ENCODE measurements at regions not wholly inside any gene's neighbourhood (a gene's known extent, or its start where the extent isn't known, plus 50 kb on each side); places are given as distances from the start of the nearest gene placed in this dataset.

- ATAC-seq (no peak), DNase-seq (no peak)
- POLR2A ChIA-PET (ENCODE audit: unreplicated experiment), result no interaction called here
- H2AFZ ChIP-seq (ENCODE audit: low read length), result no peak overlapping the region
- intact Hi-C loops (cut with micrococcal nuclease), result no loop called here
- H3K4me2 ChIP-seq (ENCODE audit: low read length), result no peak overlapping the region
- H3K9me2 ChIP-seq (replicated peaks; ENCODE audit: low read length), result no peaks in the 10 kb centered on the region
- H3K9me3 ChIP-seq (ENCODE audit: low read length), result no peaks in the 10 kb centered on the region
- no peaks in the 10 kb centered on the region for H3K27me3 ChIP-seq (ENCODE audit: low read length)
- H3K9ac ChIP-seq (ENCODE audit: low read length), result no peak overlapping the region
- H3K36me3 ChIP-seq (ENCODE audit: low read depth, low read length), result no peaks in the 10 kb centered on the region
- no peaks in the 10 kb centered on the region for H3K4me1 ChIP-seq (ENCODE audit: insufficient read depth, low read length)
- TF ChIP-seq EZH2 (IDR thresholded peaks at IDR 0.05; ENCODE audit: low read length, unreplicated experiment) (no peak), EZH2phosphoT487 (IDR thresholded peaks at IDR 0.05; ENCODE audit: borderline replicate concordance, low read length) (no peak), CTCF (conservative IDR thresholded peaks at IDR 0.05; ENCODE audit: low read depth, low read length) (no peak)
- H3F3A ChIP-seq (ENCODE audit: low read length, unreplicated experiment), result no peaks in the 10 kb centered on the region
- no peaks in the 10 kb centered on the region for H4K20me1 ChIP-seq (ENCODE audit: low read length)
- no TSS peak for BruUV-seq (replicated peaks)
- no peak overlapping the region for H3K4me3 ChIP-seq (ENCODE audit: low read length)
- CTCF ChIA-PET, result no interaction called here
- H3K79me2 ChIP-seq (ENCODE audit: low read length), result no peaks in the 10 kb centered on the region
- no peak overlapping the region for H3K27ac ChIP-seq (ENCODE audit: low read length)
These were observed 544.9 kb downstream of the NSUN3 start for GRCh38 chr3:94607778-94608177.

GRCh38 chr3:94609908-94610307 is 547.0 kb downstream of the NSUN3 start:
- TF ChIP-seq CTCF (conservative IDR thresholded peaks at IDR 0.05; ENCODE audit: low read depth, low read length), result no peak
- no peak for TF ChIP-seq EZH2 (IDR thresholded peaks at IDR 0.05; ENCODE audit: low read length, unreplicated experiment)
- no peak for TF ChIP-seq EZH2phosphoT487 (IDR thresholded peaks at IDR 0.05; ENCODE audit: borderline replicate concordance, low read length)
- Histone ChIP-seq H3K36me3 (ENCODE audit: low read depth, low read length) (no peaks in the 10 kb centered on the region), H3K79me2 (ENCODE audit: low read length) (no peaks in the 10 kb centered on the region), H3K9ac (ENCODE audit: low read length) (no peak overlapping the region), H3K27me3 (ENCODE audit: low read length) (no peaks in the 10 kb centered on the region), H3F3A (ENCODE audit: low read length, unreplicated experiment) (no peaks in the 10 kb centered on the region), H3K27ac (ENCODE audit: low read length) (no peak overlapping the region), H2AFZ (ENCODE audit: low read length) (no peak overlapping the region), H4K20me1 (ENCODE audit: low read length) (no peaks in the 10 kb centered on the region), H3K9me3 (ENCODE audit: low read length) (no peaks in the 10 kb centered on the region), H3K4me1 (ENCODE audit: insufficient read depth, low read length) (no peaks in the 10 kb centered on the region), H3K9me2 (replicated peaks; ENCODE audit: low read length) (no peaks in the 10 kb centered on the region), H3K4me3 (ENCODE audit: low read length) (no peak overlapping the region), H3K4me2 (ENCODE audit: low read length) (no peak overlapping the region)
- intact Hi-C loops (cut with micrococcal nuclease), result no loop called here
- DNase-seq (no peak), ATAC-seq (no peak)
- ChIA-PET POLR2A (ENCODE audit: unreplicated experiment) (no interaction called here), CTCF (no interaction called here)
- BruUV-seq (replicated peaks), result no TSS peak

- Histone ChIP-seq H3K4me1 (ENCODE audit: insufficient read depth, low read length) (peaks cover 9% of the 10 kb centered on the region; the same call in 1 of the 2 replicates), H3K79me2 (ENCODE audit: low read length) (no peaks in the 10 kb centered on the region), H3K36me3 (ENCODE audit: low read depth, low read length) (no peaks in the 10 kb centered on the region), H3K27ac (ENCODE audit: low read length) (no peak overlapping the region), H3K27me3 (ENCODE audit: low read length) (no peaks in the 10 kb centered on the region), H2AFZ (ENCODE audit: low read length) (no peak overlapping the region), H3K4me3 (ENCODE audit: low read length) (no peak overlapping the region), H4K20me1 (ENCODE audit: low read length) (no peaks in the 10 kb centered on the region), H3K4me2 (ENCODE audit: low read length) (no peak overlapping the region), H3F3A (ENCODE audit: low read length, unreplicated experiment) (no peaks in the 10 kb centered on the region), H3K9ac (ENCODE audit: low read length) (no peak overlapping the region), H3K9me2 (replicated peaks; ENCODE audit: low read length) (no peaks in the 10 kb centered on the region), H3K9me3 (ENCODE audit: low read length) (no peaks in the 10 kb centered on the region)
- intact Hi-C loops (cut with micrococcal nuclease), result no loop called here
- ATAC-seq (no peak), DNase-seq (no peak)
- BruUV-seq (replicated peaks), result no TSS peak
- POLR2A ChIA-PET (ENCODE audit: unreplicated experiment), result no interaction called here
- TF ChIP-seq CTCF (conservative IDR thresholded peaks at IDR 0.05; ENCODE audit: low read depth, low read length), result no peak
- no peak for TF ChIP-seq EZH2phosphoT487 (IDR thresholded peaks at IDR 0.05; ENCODE audit: borderline replicate concordance, low read length)
- TF ChIP-seq EZH2 (IDR thresholded peaks at IDR 0.05; ENCODE audit: low read length, unreplicated experiment), result no peak
- CTCF ChIA-PET, result no interaction called here
These were observed 548.7 kb downstream of the NSUN3 start for GRCh38 chr3:94611596-94611995.

Measured in PC-3 (cell line).